ENCODE measurements at regions not wholly inside any gene's neighbourhood (a gene's known extent, or its start where the extent isn't known, plus 50 kb on each side); places are given as distances from the start of the nearest gene placed in this dataset.
A peak's percentile ranks its signal among the peaks of the same experiment; 100 is the strongest.
"Not testable (repeated sequence)": the region's sequence is repeated elsewhere in the genome, so short reads cannot be mapped to it uniquely, and the experiment has no call there.

DNA sequence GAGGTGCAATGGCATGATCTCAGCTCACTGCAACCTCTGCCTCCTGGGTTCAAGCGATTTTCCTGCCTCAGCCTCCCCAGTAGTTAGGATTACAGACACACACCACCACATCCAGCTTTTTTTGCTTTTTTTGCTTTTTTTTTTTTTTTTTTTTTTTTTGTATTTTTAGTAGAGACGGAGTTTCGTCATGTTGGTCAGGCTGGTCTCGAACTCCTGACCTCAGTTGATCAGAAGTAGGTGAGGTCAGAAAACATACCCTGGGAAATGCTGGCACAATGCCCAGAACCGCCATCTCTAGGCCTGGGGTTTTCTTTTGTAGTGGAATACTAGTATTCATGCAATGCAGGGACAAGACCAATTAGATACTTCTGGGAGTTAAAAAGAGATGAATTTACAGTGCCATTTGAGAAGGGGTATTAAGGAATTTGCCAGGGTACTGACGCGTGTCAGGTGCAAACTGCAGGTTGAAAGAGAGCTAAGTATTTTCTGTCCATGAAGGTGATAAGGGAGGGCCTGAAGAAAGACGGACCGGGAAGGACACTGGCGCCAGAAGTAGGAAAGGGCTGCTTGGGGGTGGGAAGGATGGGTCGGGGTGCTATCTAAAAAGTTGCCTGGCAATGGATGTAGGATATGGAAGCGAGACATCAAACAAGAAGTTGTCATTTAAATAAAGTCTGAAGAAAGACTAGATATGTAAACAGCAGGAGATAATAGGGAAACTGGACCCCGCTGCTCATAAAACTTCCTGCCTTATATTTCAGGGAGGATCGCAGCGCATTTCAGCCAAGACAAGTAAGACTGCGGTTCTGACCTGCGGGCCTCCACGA lies 95.8 kb downstream of the PPIAL4G start:
- 85 to 88% methylated on average over 18 of the region's 18 CpGs for WGBS, 2 donors

DNA sequence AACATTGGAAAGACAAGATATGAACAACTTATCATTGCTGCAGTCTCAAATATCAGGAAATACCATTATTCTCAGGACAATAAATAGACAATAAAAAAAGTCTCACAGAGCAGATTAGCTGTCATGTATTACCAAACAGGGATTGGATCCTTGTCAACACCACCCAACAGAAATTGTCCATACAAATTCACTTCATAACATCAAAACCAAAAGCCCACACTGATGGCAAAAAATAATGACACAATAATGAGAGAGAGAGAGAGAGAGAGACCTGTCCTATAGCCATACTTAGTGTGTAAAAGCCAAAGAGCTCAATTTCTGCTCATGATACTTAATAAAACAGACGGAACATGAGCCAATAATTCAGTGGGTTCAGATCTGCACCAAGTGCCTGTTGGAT lies 96.5 kb downstream of the PPIAL4G start:
- Histone ChIP-seq H3K9me3 (ENCODE audit: control insufficient read depth in 2 of 2, insufficient read depth in 1 of 2, low read depth in 1 of 2, low read length in 1 of 2) (no peaks in the 10 kb centered on the region), H3K36me3 (ENCODE audit: control insufficient read depth in 2 of 2, insufficient read depth in 2 of 2, low read length in 1 of 2) (no peaks in the 10 kb centered on the region), H3K27ac (ENCODE audit: low read depth in 2 of 2, low read length in 1 of 2) (no peak overlapping the region), H3K4me3 (ENCODE audit: low read depth in 1 of 2, low read length in 2 of 2) (no peak overlapping the region), H3K27me3 (ENCODE audit: control insufficient read depth in 1 of 2, insufficient read depth in 2 of 2, low read length in 2 of 2) (no peaks in the 10 kb centered on the region), H3K4me1 (ENCODE audit: control insufficient read depth in 2 of 2, insufficient read depth in 2 of 2, low read length in 1 of 2) (no peaks in the 10 kb centered on the region)
- 96 to 98% methylated on average over 1 of the region's 1 CpG for WGBS, 2 donors

More for the DNA sequence above, 95.8 kb downstream of the PPIAL4G start:
- not testable (repeated sequence) for H3K4me3 ChIP-seq (ENCODE audit: low read depth in 1 of 2, low read length in 2 of 2); H3K9me3 ChIP-seq (ENCODE audit: control insufficient read depth in 2 of 2, insufficient read depth in 1 of 2, low read depth in 1 of 2, low read length in 1 of 2); H3K36me3 ChIP-seq (ENCODE audit: control insufficient read depth in 2 of 2, insufficient read depth in 2 of 2, low read length in 1 of 2); H3K27me3 ChIP-seq (ENCODE audit: control insufficient read depth in 1 of 2, insufficient read depth in 2 of 2, low read length in 2 of 2); H3K4me1 ChIP-seq (ENCODE audit: control insufficient read depth in 2 of 2, insufficient read depth in 2 of 2, low read length in 1 of 2)
- peak overlapping the region in 1 of 2 donors; percentile 98 for H3K27ac ChIP-seq (ENCODE audit: low read depth in 2 of 2, low read length in 1 of 2)

DNA sequence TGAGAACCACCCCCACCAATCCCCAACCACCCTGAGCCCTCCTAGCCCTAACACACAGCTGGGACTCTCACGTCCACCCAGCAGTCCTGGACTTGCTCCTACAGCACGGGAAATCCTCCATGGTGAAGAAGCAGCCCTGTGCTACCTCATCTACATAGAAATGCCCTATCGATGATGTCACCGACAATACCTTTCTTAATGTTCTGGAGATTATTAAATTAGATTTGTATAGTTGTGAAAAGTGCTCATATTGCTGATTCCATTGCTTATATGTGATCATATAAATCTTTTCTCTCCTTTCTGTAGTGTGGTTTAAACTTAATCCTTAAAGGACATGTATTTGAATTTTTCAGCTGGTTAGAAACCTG lies 97.1 kb downstream of the PPIAL4G start:
- H3K9me3 ChIP-seq (ENCODE audit: control insufficient read depth in 2 of 2, insufficient read depth in 1 of 2, low read depth in 1 of 2, low read length in 1 of 2); H3K36me3 ChIP-seq (ENCODE audit: control insufficient read depth in 2 of 2, insufficient read depth in 2 of 2, low read length in 1 of 2); H3K27me3 ChIP-seq (ENCODE audit: control insufficient read depth in 1 of 2, insufficient read depth in 2 of 2, low read length in 2 of 2); H3K4me1 ChIP-seq (ENCODE audit: control insufficient read depth in 2 of 2, insufficient read depth in 2 of 2, low read length in 1 of 2); H3K27ac ChIP-seq (ENCODE audit: low read depth in 2 of 2, low read length in 1 of 2); H3K4me3 ChIP-seq (ENCODE audit: low read depth in 1 of 2, low read length in 2 of 2): not testable (repeated sequence)
- WGBS, 2 donors = 95 to 96% methylated on average over 4 of the region's 4 CpGs

GRCh38 chr1:148385371-148386030 lies 97.6 kb downstream of the PPIAL4G start:
- Histone ChIP-seq H3K27ac (ENCODE audit: low read depth in 2 of 2, low read length in 1 of 2) (no peak overlapping the region), H3K9me3 (ENCODE audit: control insufficient read depth in 2 of 2, insufficient read depth in 1 of 2, low read depth in 1 of 2, low read length in 1 of 2) (no peaks in the 10 kb centered on the region), H3K27me3 (ENCODE audit: control insufficient read depth in 1 of 2, insufficient read depth in 2 of 2, low read length in 2 of 2) (no peaks in the 10 kb centered on the region), H3K4me1 (ENCODE audit: control insufficient read depth in 2 of 2, insufficient read depth in 2 of 2, low read length in 1 of 2) (no peaks in the 10 kb centered on the region), H3K4me3 (ENCODE audit: low read depth in 1 of 2, low read length in 2 of 2) (no peak overlapping the region), H3K36me3 (ENCODE audit: control insufficient read depth in 2 of 2, insufficient read depth in 2 of 2, low read length in 1 of 2) (no peaks in the 10 kb centered on the region)
- WGBS, 2 donors = 74 to 83% methylated on average over 4 of the region's 4 CpGs

DNA sequence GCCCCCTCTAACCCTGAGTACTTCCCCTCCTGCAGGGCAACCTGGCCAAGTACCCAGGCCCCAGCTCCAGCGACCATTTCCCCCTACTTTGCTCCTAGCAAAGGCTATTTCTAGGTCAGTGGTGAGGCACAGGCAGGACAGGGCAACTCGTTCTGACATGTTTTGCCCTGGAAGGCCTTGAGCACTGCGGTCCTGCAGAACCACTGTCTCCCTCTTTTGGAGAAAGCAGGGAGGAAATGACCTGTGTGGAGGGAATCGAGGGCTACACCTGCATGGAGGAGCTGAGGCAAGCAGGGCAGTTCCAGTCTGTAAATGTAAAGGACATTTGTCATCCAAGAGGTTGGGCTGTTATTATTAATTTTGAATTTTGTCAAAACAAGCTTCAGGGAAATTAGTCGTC lies 99.1 kb downstream of the PPIAL4G start:
- no peaks in the 10 kb centered on the region for H3K36me3 ChIP-seq (ENCODE audit: control insufficient read depth in 2 of 2, insufficient read depth in 2 of 2, low read length in 1 of 2)
- H3K4me3 ChIP-seq (ENCODE audit: low read depth in 1 of 2, low read length in 2 of 2) = no peak overlapping the region
- no peak overlapping the region for H3K27ac ChIP-seq (ENCODE audit: low read depth in 2 of 2, low read length in 1 of 2)
- H3K27me3 ChIP-seq (ENCODE audit: control insufficient read depth in 1 of 2, insufficient read depth in 2 of 2, low read length in 2 of 2) = no peaks in the 10 kb centered on the region
- 66 to 72% methylated on average over 5 of the region's 5 CpGs for WGBS, 2 donors
- H3K9me3 ChIP-seq (ENCODE audit: control insufficient read depth in 2 of 2, insufficient read depth in 1 of 2, low read depth in 1 of 2, low read length in 1 of 2) = no peaks in the 10 kb centered on the region
- no peaks in the 10 kb centered on the region for H3K4me1 ChIP-seq (ENCODE audit: control insufficient read depth in 2 of 2, insufficient read depth in 2 of 2, low read length in 1 of 2)

- H3K27ac ChIP-seq (ENCODE audit: low read depth in 2 of 2, low read length in 1 of 2) = no peak overlapping the region
- no peaks in the 10 kb centered on the region for H3K36me3 ChIP-seq (ENCODE audit: control insufficient read depth in 2 of 2, insufficient read depth in 2 of 2, low read length in 1 of 2)
- WGBS, 2 donors = 53 to 62% methylated on average over 16 of the region's 16 CpGs
- H3K27me3 ChIP-seq (ENCODE audit: control insufficient read depth in 1 of 2, insufficient read depth in 2 of 2, low read length in 2 of 2) = no peaks in the 10 kb centered on the region
- H3K4me3 ChIP-seq (ENCODE audit: low read depth in 1 of 2, low read length in 2 of 2) = no peak overlapping the region
- H3K4me1 ChIP-seq (ENCODE audit: control insufficient read depth in 2 of 2, insufficient read depth in 2 of 2, low read length in 1 of 2) = no peaks in the 10 kb centered on the region
- no peaks in the 10 kb centered on the region for H3K9me3 ChIP-seq (ENCODE audit: control insufficient read depth in 2 of 2, insufficient read depth in 1 of 2, low read depth in 1 of 2, low read length in 1 of 2)
Observed at GRCh38 chr1:148379697-148380096, 103.4 kb downstream of the PPIAL4G start.

GRCh38 chr1:148379170-148379500 lies 104.0 kb downstream of the PPIAL4G start:
- no peak overlapping the region for H3K4me3 ChIP-seq (ENCODE audit: low read depth in 1 of 2, low read length in 2 of 2)
- WGBS, 2 donors = 55 to 61% methylated on average over 22 of the region's 22 CpGs
- no peak overlapping the region for H3K27ac ChIP-seq (ENCODE audit: low read depth in 2 of 2, low read length in 1 of 2)
- H3K27me3 ChIP-seq (ENCODE audit: control insufficient read depth in 1 of 2, insufficient read depth in 2 of 2, low read length in 2 of 2) = no peaks in the 10 kb centered on the region
- H3K36me3 ChIP-seq (ENCODE audit: control insufficient read depth in 2 of 2, insufficient read depth in 2 of 2, low read length in 1 of 2) = no peaks in the 10 kb centered on the region
- no peaks in the 10 kb centered on the region for H3K9me3 ChIP-seq (ENCODE audit: control insufficient read depth in 2 of 2, insufficient read depth in 1 of 2, low read depth in 1 of 2, low read length in 1 of 2)
- H3K4me1 ChIP-seq (ENCODE audit: control insufficient read depth in 2 of 2, insufficient read depth in 2 of 2, low read length in 1 of 2) = no peaks in the 10 kb centered on the region

DNA sequence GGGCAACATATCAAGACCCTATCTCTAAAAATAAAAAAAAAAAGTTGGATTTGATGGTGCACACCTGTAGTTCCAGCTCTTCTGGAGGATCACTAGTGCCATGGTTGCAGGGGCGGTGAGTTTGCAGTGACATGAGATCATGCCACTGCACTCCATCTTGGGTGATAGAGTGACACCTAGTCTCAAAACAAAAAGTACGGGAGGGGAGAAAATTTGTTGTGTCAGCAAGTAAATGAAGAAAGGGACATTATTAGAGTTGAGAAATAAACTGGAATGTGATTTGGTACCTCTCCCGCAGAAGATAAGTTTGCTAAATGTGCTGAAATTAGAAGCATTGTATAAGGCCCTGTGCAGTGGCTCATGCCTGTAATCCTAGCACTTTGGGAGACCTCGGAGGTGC lies 105.1 kb downstream of the PPIAL4G start:
- not testable (repeated sequence) for H3K4me3 ChIP-seq (ENCODE audit: low read depth in 1 of 2, low read length in 2 of 2); H3K4me1 ChIP-seq (ENCODE audit: control insufficient read depth in 2 of 2, insufficient read depth in 2 of 2, low read length in 1 of 2); H3K9me3 ChIP-seq (ENCODE audit: control insufficient read depth in 2 of 2, insufficient read depth in 1 of 2, low read depth in 1 of 2, low read length in 1 of 2); H3K27me3 ChIP-seq (ENCODE audit: control insufficient read depth in 1 of 2, insufficient read depth in 2 of 2, low read length in 2 of 2); H3K36me3 ChIP-seq (ENCODE audit: control insufficient read depth in 2 of 2, insufficient read depth in 2 of 2, low read length in 1 of 2); H3K27ac ChIP-seq (ENCODE audit: low read depth in 2 of 2, low read length in 1 of 2)
- WGBS, 2 donors = 93 to 97% methylated on average over 3 of the region's 4 CpGs

DNA sequence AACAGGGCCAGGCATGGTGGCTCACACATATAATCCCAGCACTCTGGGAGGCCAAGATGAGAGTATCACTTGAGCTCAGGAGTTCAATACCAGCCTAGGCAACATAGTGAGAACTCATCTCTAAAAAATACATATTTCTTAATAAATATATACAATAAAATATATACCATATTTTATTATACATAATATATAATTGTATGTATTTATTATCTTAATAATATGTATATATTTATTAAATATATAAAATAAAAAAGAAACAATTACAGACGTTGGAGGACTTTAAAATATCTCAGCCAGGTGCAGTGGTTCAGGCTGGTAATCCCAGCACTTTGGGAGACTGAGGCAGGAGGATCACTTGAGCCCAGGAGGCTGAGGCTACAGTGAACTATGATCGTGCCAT lies 106.1 kb downstream of the PPIAL4G start:
- not testable (repeated sequence) for H3K9me3 ChIP-seq (ENCODE audit: control insufficient read depth in 2 of 2, insufficient read depth in 1 of 2, low read depth in 1 of 2, low read length in 1 of 2); H3K4me1 ChIP-seq (ENCODE audit: control insufficient read depth in 2 of 2, insufficient read depth in 2 of 2, low read length in 1 of 2); H3K4me3 ChIP-seq (ENCODE audit: low read depth in 1 of 2, low read length in 2 of 2); H3K27ac ChIP-seq (ENCODE audit: low read depth in 2 of 2, low read length in 1 of 2); H3K36me3 ChIP-seq (ENCODE audit: control insufficient read depth in 2 of 2, insufficient read depth in 2 of 2, low read length in 1 of 2); H3K27me3 ChIP-seq (ENCODE audit: control insufficient read depth in 1 of 2, insufficient read depth in 2 of 2, low read length in 2 of 2)
- 79 to 87% methylated on average over 2 of the region's 2 CpGs for WGBS, 2 donors

DNA sequence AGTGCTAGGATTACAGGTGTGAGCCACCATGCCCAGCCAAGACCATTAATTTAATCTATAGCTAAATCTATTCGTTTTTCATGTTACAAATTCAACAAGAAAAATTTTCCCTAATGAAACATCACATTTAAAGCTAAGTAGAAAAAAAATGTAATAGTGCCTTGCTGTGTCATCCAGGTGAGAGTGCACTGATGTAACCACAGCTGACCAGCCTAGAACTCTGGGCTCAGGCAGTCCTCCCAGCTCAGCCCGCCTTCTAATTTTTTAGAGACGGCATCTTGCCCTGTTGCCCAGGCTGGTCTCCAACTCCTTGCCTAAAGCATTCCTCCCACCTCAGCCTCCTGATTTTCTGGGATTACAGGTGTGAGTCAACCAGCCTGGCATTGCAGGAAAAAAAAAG lies 109.0 kb downstream of the PPIAL4G start:
- Histone ChIP-seq H3K27me3 (ENCODE audit: control insufficient read depth in 1 of 2, insufficient read depth in 2 of 2, low read length in 2 of 2) (no peaks in the 10 kb centered on the region), H3K4me1 (ENCODE audit: control insufficient read depth in 2 of 2, insufficient read depth in 2 of 2, low read length in 1 of 2) (no peaks in the 10 kb centered on the region), H3K27ac (ENCODE audit: low read depth in 2 of 2, low read length in 1 of 2) (no peak overlapping the region), H3K4me3 (ENCODE audit: low read depth in 1 of 2, low read length in 2 of 2) (no peak overlapping the region), H3K9me3 (ENCODE audit: control insufficient read depth in 2 of 2, insufficient read depth in 1 of 2, low read depth in 1 of 2, low read length in 1 of 2) (no peaks in the 10 kb centered on the region), H3K36me3 (ENCODE audit: control insufficient read depth in 2 of 2, insufficient read depth in 2 of 2, low read length in 1 of 2) (no peaks in the 10 kb centered on the region)
- WGBS, 2 donors = 79 to 86% methylated on average over 3 of the region's 3 CpGs
